GM21529 (cell line): ENCODE measurements at regions not wholly inside any gene's neighbourhood (a gene's known extent, or its start where the extent isn't known, plus 50 kb on each side); places are given as distances from the start of the nearest gene placed in this dataset.

ENCODE experiments used
- ATAC-seq: cut with Tn5 transposase; IDR thresholded peaks from one replicate; pipeline ENCODE4 v1.9.1; 2021; ENCODE audit not compliant: unreplicated experiment

- ATAC-seq, result no peak
Measured at GRCh38 chr16:65783709-65784474, 582.6 kb upstream of the CDH5 start.

DNA sequence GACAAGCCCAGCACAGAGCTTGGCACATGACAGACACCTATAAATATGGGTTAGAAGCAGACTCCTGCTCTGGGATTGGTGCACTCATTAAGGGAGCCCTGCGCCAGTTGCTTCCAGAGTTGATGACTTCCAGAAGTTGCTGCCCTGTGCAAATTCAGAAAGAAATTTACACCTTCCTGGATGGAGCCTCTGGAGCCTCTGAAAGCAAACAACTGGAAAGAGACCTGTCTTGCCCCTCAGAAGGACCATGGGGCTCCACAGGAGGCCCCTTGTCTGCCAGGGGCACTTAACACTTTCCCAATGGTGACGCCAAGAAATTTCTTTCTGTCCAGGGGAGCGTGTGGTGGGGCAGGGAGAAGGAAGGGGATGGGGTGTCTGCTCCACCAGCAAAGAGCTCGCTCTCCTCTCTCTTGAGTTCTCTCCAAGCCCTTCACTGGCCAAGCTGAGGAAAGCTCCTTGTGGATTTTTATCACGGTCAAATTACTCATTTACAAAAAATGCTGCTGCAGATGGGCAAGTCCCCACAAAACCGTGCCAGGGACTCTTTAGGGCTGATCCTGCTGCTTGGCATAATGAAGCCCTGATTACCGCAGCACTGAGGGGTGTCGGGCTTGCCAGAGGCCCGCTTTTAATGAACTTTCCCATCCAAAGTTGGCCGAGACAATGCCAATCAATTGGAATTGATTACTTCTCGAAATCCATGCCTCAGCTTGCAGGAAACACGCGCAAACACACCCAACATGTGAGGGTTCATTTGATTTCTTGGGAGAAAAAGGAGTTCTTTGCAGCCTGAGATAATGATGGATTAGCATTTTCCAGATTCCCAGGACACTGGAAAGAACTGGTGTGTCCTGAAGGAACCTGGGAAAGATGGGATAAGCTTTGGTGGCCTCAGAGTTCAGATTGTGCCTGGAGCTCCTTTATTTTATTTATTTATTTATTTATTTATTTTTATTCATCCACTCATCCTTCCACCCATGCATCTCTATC lies 583.6 kb upstream of the CDH5 start:
- no peak for ATAC-seq

GRCh38 chr16:65781855-65782254 lies 584.6 kb upstream of the CDH5 start:
- ATAC-seq, result no peak

GRCh38 chr16:65781363-65781762 lies 585.1 kb upstream of the CDH5 start:
- ATAC-seq, result no peak

DNA sequence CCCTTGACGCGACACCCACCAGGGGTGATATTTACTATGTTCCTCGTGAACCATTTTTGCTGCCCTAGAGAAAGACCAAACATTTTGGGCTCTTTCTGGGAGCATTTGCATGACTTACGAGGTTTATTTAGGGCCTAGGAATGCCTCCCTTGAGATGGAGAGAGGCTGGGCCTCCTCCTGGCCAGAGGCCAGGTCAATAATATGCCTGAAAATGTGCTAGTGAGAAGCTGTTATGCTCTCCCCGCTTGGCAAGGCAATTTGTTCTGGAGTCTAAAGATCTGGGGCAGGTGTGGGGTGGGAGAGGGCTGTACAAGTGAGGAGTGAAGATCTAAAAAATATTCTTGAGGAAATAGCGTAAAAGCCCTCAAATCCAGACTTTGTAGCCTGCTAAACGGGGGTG lies 587.3 kb upstream of the CDH5 start:
- ATAC-seq, result no peak

GRCh38 chr16:65776639-65777183 lies 589.8 kb upstream of the CDH5 start:
- ATAC-seq, result no peak

DNA sequence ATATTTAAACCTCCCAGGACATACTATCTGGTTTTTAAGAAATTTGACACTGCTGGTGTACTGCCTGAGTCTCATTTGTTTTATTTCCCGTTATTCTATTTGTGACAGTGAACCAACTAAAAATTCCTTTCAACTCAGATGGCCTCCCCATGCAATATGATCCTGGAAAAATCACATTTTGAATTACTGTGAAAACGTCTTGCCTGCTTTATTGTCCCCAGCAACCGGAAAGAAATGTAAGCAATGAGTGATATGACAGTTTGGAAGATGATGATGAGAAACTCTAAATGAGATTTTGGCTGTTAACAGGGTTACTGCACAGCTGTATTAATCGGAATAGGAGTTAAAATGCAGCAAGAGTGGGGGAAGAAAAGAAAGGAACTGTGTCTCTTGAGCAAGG lies 590.7 kb upstream of the CDH5 start:
- ATAC-seq, result no peak

DNA sequence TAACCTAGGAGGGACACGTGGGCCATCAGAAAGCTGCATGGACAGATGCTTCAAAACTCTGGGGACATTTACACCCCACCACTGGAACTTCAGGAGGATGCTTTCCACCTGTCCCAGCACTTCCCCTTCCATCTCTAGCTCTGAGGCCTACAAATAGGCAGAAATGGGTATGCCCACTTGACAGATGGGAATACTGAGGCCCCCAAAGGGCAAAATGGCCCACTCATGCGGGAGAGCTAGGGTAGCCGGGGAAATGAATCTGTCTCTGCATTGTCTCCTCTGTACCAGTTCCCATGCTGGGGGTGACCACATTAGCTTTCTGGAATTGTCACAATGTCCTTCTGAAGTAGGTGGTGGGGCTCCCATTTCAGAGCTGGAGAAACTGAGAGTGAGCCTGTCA lies 592.1 kb upstream of the CDH5 start:
- ATAC-seq, result no peak

DNA sequence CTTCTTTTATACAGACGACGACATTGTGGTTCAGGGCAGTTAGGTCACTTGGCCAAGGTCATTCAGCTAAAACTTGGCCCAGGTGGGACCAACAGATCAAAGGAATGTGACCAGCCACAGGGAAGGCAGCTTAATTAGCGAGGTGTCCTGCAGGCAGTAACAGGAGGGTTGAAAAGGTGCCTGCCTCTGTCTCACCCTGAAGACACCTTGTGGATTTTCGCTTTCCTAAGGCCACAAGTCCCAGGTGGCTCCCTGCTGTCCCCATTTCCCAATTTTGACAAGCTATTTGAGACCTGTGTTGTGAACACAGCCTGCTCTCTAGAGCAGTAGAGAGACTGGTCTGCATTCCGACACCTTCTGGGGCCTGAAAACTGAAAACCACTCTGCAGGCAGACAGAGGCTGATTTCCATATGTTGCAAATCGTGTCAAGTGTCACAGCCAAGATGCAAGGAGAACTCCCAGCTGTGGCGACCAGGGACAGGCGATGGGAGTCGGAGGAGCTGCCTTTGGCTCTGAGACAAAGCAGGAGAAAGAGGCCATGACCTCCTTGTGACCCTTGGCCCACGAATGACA lies 593.1 kb upstream of the CDH5 start:
- ATAC-seq, result no peak

GRCh38 chr16:65772134-65772732 lies 594.3 kb upstream of the CDH5 start:
- ATAC-seq, result no peak

DNA sequence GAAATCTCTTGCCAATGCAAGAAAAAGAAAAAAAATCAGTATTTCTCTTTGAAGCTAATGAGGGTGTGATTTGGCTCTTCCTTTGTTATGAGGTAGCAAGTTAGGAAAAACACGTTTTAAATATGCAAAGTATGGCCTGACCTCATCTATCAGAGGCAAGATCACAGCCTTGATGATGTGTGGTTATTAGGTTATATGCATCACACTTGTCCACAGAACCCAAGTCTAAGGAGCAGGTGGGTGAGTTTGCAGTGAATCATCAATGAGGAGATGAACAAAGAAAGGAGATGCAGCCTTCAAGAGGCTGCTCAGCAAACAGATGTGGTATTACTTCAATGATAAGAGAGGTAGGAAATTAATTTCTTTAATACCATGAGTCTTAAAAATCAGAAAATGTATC lies 594.8 kb upstream of the CDH5 start:
- ATAC-seq, result no peak

DNA sequence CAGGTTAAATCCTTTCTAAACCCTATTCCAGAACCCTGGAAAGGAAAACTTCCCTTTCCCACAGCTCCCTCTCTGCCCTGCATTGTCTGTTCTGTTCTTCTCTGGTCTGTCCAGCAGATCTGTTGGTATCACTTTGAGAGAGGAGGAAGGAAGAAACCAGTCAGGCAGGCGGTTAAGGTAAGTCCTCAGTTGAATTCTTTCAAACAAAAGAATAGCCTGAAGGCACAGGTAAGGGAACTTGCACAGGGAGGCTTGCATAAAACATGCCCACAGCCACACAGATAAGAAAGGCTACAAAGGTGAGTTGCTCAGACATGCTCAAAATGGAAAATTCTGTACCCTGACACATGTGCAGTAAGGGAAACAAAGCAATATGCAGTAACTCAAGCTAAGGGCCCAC lies 595.7 kb upstream of the CDH5 start:
- no peak for ATAC-seq

- ATAC-seq, result no peak
Measured at GRCh38 chr16:65769776-65770438, 596.6 kb upstream of the CDH5 start.

DNA sequence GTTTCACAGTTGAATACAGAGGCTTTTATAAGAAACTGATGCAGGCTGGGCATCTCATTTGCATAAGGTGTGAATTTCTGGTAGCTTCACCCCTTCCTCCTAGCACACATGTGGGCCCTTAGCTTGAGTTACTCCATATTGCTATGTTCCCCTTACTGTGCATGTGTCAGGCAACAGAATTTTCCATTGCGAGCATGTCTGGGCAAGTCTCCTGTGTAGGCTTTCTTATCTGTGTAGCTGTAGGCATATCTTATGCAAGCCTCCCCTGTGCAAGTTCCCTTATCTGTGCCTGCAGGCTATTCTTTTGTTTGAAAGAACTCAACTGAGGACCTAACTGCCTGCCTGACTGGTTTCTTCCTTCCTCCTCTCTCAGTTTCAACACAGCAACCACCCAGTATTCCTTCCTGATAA lies 597.4 kb upstream of the CDH5 start:
- ATAC-seq, result no peak

- ATAC-seq, result no peak
Measured at GRCh38 chr16:65767125-65767524, 599.4 kb upstream of the CDH5 start.

DNA sequence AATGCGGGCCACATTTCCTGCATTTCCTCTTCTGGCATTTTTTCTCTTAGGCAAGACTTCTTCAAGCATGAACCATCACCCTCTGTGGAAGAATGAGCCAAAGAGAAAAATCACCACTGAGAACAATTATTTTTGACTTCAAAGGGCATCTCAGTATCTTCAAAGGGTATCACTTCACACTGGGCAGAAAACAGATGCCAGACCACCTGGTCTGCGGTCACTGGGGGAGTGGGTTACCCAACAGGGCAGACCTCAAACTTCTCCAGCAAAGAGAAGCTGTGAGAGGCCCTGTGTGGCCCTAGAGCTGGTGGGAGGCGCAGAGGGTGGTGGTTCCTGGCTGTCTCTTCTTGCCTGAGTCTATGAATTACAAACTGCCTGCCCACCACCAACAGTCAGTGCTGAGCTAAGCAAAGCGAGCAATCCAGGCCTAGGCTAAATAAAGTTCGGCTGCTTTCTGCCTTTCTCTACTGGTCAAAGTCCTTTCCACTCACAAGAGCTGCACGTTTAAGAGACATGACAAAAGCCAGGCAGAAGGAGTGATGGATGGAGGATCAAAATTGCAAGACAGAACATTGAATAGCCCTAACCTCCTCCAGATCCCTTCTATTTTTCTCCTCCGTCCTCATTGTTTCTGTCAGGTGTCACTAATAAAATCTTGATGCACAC lies 602.7 kb upstream of the CDH5 start:
- no peak for ATAC-seq

- no peak for ATAC-seq
Measured at GRCh38 chr16:65760874-65761273, 605.6 kb upstream of the CDH5 start.

- no peak for ATAC-seq
Measured at GRCh38 chr16:65758620-65759019, 607.9 kb upstream of the CDH5 start.

GRCh38 chr16:65757064-65757463 lies 609.4 kb upstream of the CDH5 start:
- ATAC-seq, result no peak

DNA sequence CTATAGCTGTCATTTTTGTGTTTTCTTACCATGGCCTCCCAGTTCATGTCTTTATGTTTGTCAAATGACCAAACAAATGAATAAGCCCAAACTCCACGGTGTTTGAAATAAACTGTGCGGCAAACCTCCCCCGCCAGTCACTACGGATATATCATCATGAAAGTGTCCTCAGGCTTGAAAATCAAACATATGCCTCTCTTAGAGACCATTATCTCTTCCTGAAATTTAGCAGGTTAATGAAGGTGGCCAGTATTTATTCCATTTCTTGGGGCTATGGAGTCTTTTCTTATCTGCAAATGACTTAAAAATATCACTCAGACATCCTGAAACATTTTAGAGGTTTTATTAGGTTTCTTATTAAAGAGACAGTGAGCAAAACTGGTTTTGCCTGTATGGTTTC lies 610.3 kb upstream of the CDH5 start:
- ATAC-seq, result no peak
